Activated naive CD4-positive, alpha-beta T cell treated with anti-CD3 and anti-CD28 coated beads, Interleukin-2, amount 50 U/mL, for 16 hours (primary cell): ENCODE measurements at regions not wholly inside any gene's neighbourhood (a gene's known extent, or its start where the extent isn't known, plus 50 kb on each side); places are given as distances from the start of the nearest gene placed in this dataset.
A peak's percentile ranks its signal among the peaks of the same experiment; 100 is the strongest.

Experiments used
- DNase-seq: peaks from one replicate; pipeline ENCODE4 v3.0.0-alpha.2; 2020

GRCh38 chr3:72385167-72385566 lies 463.1 kb downstream of the SHQ1 start:
- no peak for DNase-seq

- DNase-seq, result no peak
Observed at GRCh38 chr3:72384602-72385001, 463.6 kb downstream of the SHQ1 start.

GRCh38 chr3:72383883-72384282 lies 464.4 kb downstream of the SHQ1 start:
- no peak for DNase-seq

- no peak for DNase-seq
Observed at GRCh38 chr3:72383230-72383629, 465.0 kb downstream of the SHQ1 start.

- no peak for DNase-seq
Observed at GRCh38 chr3:72382460-72382859, 465.8 kb downstream of the SHQ1 start.

GRCh38 chr3:72381584-72381983 lies 466.7 kb downstream of the SHQ1 start:
- DNase-seq, result no peak

- no peak for DNase-seq
Observed at GRCh38 chr3:72380711-72381493, 467.3 kb downstream of the SHQ1 start.

- DNase-seq, result no peak
Observed at GRCh38 chr3:72380193-72380592, 468.1 kb downstream of the SHQ1 start.

- no peak for DNase-seq
Observed at GRCh38 chr3:72379500-72380187, 468.6 kb downstream of the SHQ1 start.

GRCh38 chr3:72378287-72378686 lies 470.0 kb downstream of the SHQ1 start:
- no peak for DNase-seq

- DNase-seq, result no peak
Observed at GRCh38 chr3:72376956-72377710, 471.1 kb downstream of the SHQ1 start.

- DNase-seq, result peak; percentile 66
Observed at GRCh38 chr3:72375237-72376076, 472.8 kb downstream of the SHQ1 start.

GRCh38 chr3:72373139-72373538 lies 475.1 kb downstream of the SHQ1 start:
- DNase-seq, result no peak

- DNase-seq, result no peak
Observed at GRCh38 chr3:72372161-72372560, 476.1 kb downstream of the SHQ1 start.

- no peak for DNase-seq
Observed at GRCh38 chr3:72371431-72371830, 476.8 kb downstream of the SHQ1 start.

GRCh38 chr3:72370947-72371346 lies 477.3 kb downstream of the SHQ1 start:
- no peak for DNase-seq

GRCh38 chr3:72369681-72370080 lies 478.6 kb downstream of the SHQ1 start:
- DNase-seq, result no peak

GRCh38 chr3:72368331-72368975 lies 479.8 kb downstream of the SHQ1 start:
- no peak for DNase-seq

GRCh38 chr3:72361990-72362389 lies 486.3 kb downstream of the SHQ1 start:
- DNase-seq, result no peak

- DNase-seq, result no peak
Observed at GRCh38 chr3:72359743-72360142, 488.5 kb downstream of the SHQ1 start.

- no peak for DNase-seq
Observed at GRCh38 chr3:72355168-72355567, 493.1 kb downstream of the SHQ1 start.

- no peak for DNase-seq
Observed at GRCh38 chr3:72354486-72354885, 493.8 kb downstream of the SHQ1 start.
